Loucy (cell line): ENCODE measurements at regions not wholly inside any gene's neighbourhood (a gene's known extent, or its start where the extent isn't known, plus 50 kb on each side); places are given as distances from the start of the nearest gene placed in this dataset.

Experiments used
- H2AFZ ChIP-seq: fragments of 200-600 bp; sonication (generic); 2 replicates; pipeline ENCODE4 v1.6.0; 2016; ENCODE audit warnings: antibody characterized with exemption, mild to moderate bottlenecking, low read length, moderate library complexity
- H3F3A ChIP-seq: fragments of 200-600 bp; 2 replicates; pipeline ENCODE4 v1.6.0; 2016; ENCODE audit warnings: antibody characterized with exemption, low read depth, mild to moderate bottlenecking
- H3K27me3 ChIP-seq: fragments of 200-600 bp; sonication (generic); 2 replicates; pipeline ENCODE4 v1.6.1; 2014; ENCODE audit warnings: low read length, mild to moderate bottlenecking; ENCODE audit not compliant: insufficient read depth, poor library complexity, severe bottlenecking
- H3K36me3 ChIP-seq: fragments of 200-600 bp; sonication (generic); 2 replicates; pipeline ENCODE4 v1.6.1; 2016; ENCODE audit warnings: low read length; ENCODE audit not compliant: insufficient read depth
- H3K4me1 ChIP-seq: fragments of 200-600 bp; sonication (generic); 2 replicates; pipeline ENCODE4 v1.5.1; 2014; ENCODE audit warnings: low read length, mild to moderate bottlenecking; ENCODE audit not compliant: insufficient read depth, poor library complexity, severe bottlenecking
- H3K4me2 ChIP-seq: fragments of 200-600 bp; sonication (generic); 2 replicates; pipeline ENCODE4 v1.6.0; 2014; ENCODE audit warnings: antibody characterized with exemption, low read length, low read depth, mild to moderate bottlenecking; ENCODE audit not compliant: poor library complexity, severe bottlenecking
- H3K4me3 ChIP-seq: fragments of 200-600 bp; sonication (generic); 2 replicates; pipeline ENCODE4 v1.5.1; 2014; ENCODE audit warnings: low read length, mild to moderate bottlenecking, mixed read lengths; ENCODE audit not compliant: poor library complexity, severe bottlenecking
- H3K79me2 ChIP-seq: fragments of 200-600 bp; sonication (generic); 2 replicates; pipeline ENCODE4 v1.6.1; 2014; ENCODE audit warnings: low read length; ENCODE audit not compliant: insufficient read depth
- H3K9ac ChIP-seq: fragments of 200-600 bp; sonication (generic); 2 replicates; pipeline ENCODE4 v1.6.0; 2014; ENCODE audit warnings: mild to moderate bottlenecking, low read depth, low read length, moderate library complexity; ENCODE audit not compliant: poor library complexity, severe bottlenecking
- H3K9me2 ChIP-seq: fragments of 200-600 bp; sonication (generic); replicated peaks from 2 replicates; pipeline ENCODE4 v1.6.1; 2016; ENCODE audit warnings: low read depth, low read length, mixed read lengths
- H3K9me3 ChIP-seq: fragments of 200-600 bp; sonication (generic); 2 replicates; pipeline ENCODE4 v1.6.1; 2014; ENCODE audit warnings: mild to moderate bottlenecking, antibody characterized with exemption, low read length, low read depth; ENCODE audit not compliant: insufficient read depth
- H4K20me1 ChIP-seq: fragments of 200-600 bp; sonication (generic); 2 replicates; pipeline ENCODE4 v1.6.0; 2014; ENCODE audit warnings: antibody characterized with exemption, low read length, mild to moderate bottlenecking; ENCODE audit not compliant: insufficient read depth, poor library complexity, severe bottlenecking
- CTCF ChIP-seq: fragments of 200-600 bp; sonication (generic); conservative IDR thresholded peaks from 2 replicates; pipeline ENCODE4 v1.5.1; 2014; ENCODE audit warnings: mild to moderate bottlenecking, antibody characterized with exemption, low read length
- EZH2phosphoT487 ChIP-seq: fragments of 200-600 bp; IDR thresholded peaks from 2 replicates; pipeline ENCODE4 v1.6.1; 2018; ENCODE audit warnings: antibody characterized with exemption, mild to moderate bottlenecking, moderate library complexity, borderline replicate concordance

- no peaks in the 10 kb centered on the region for H3K9me2 ChIP-seq
- H3K9ac ChIP-seq = no peak overlapping the region
- no peaks in the 10 kb centered on the region for H3K9me3 ChIP-seq
- no peak overlapping the region for H3K4me3 ChIP-seq
- H4K20me1 ChIP-seq = no peaks in the 10 kb centered on the region
- no peaks in the 10 kb centered on the region for H3K36me3 ChIP-seq
- H3F3A ChIP-seq = no peaks in the 10 kb centered on the region
- H3K4me2 ChIP-seq = no peak overlapping the region
- TF ChIP-seq CTCF (no peak), EZH2phosphoT487 (no peak)
- H3K4me1 ChIP-seq = no peaks in the 10 kb centered on the region
- no peaks in the 10 kb centered on the region for H3K79me2 ChIP-seq
- H3K27me3 ChIP-seq = no peaks in the 10 kb centered on the region
- no peak overlapping the region for H2AFZ ChIP-seq
Measured at GRCh38 chr6:91606148-91606901, 1019.5 kb upstream of the MAP3K7 start.

DNA sequence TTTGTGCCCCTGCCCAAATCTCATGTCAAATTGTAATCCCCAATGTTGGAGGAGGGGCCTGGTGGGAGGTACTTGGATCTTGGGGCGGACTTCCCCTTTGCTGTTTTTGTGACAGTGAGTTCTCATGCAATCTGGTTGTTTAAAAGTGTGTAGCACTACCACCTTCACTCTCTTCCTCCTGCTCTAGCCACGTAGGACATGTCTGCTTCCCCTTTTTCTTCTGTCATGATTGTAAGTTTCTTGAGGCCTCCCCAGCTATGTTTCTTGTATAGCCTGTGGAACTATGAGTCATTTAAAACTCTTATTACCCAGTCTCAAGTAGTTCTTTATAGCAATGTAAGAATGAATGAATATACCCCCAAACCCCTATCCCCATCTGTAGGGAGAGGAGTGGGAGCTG, 1013.7 kb upstream of the MAP3K7 start:
- Histone ChIP-seq H2AFZ (no peak overlapping the region), H4K20me1 (no peaks in the 10 kb centered on the region), H3K36me3 (no peaks in the 10 kb centered on the region), H3K4me1 (no peaks in the 10 kb centered on the region), H3F3A (no peaks in the 10 kb centered on the region), H3K27me3 (no peaks in the 10 kb centered on the region), H3K9me3 (no peaks in the 10 kb centered on the region), H3K4me3 (no peak overlapping the region), H3K79me2 (no peaks in the 10 kb centered on the region), H3K9me2 (no peaks in the 10 kb centered on the region), H3K9ac (no peak overlapping the region), H3K4me2 (no peak overlapping the region)
- TF ChIP-seq EZH2phosphoT487 = no peak
- TF ChIP-seq CTCF = no peak

- Histone ChIP-seq H3K79me2 (no peaks in the 10 kb centered on the region), H3K4me2 (no peak overlapping the region), H3K4me1 (no peaks in the 10 kb centered on the region), H2AFZ (no peak overlapping the region), H3K9me2 (no peaks in the 10 kb centered on the region), H3K27me3 (no peaks in the 10 kb centered on the region), H3K9ac (no peak overlapping the region), H3F3A (no peaks in the 10 kb centered on the region), H4K20me1 (no peaks in the 10 kb centered on the region), H3K9me3 (no peaks in the 10 kb centered on the region), H3K4me3 (no peak overlapping the region), H3K36me3 (no peaks in the 10 kb centered on the region)
- TF ChIP-seq CTCF (no peak), EZH2phosphoT487 (no peak)
Measured at GRCh38 chr6:91590191-91590590, 1003.3 kb upstream of the MAP3K7 start.
